MM.1S (cell line): ENCODE measurements at regions not wholly inside any gene's neighbourhood (a gene's known extent, or its start where the extent isn't known, plus 50 kb on each side); places are given as distances from the start of the nearest gene placed in this dataset.

Source experiments
- DNase-seq: peaks from one replicate; pipeline ENCODE4 v3.0.0-alpha.2; 2015
- H2AFZ ChIP-seq: fragments of 300-600 bp; sonication (generic); 2 replicates; pipeline ENCODE4 v1.6.0; 2016; ENCODE audit warnings: antibody characterized with exemption, low read length
- H3F3A ChIP-seq: fragments of 300-600 bp; sonication (generic); 2 replicates; pipeline ENCODE4 v1.6.1; 2016; ENCODE audit warnings: mild to moderate bottlenecking, antibody characterized with exemption, low read length, moderate library complexity, mixed read lengths; ENCODE audit not compliant: insufficient read depth
- H3K27ac ChIP-seq: fragments of 300-600 bp; sonication (generic); 2 replicates; pipeline ENCODE4 v1.5.1; 2016; ENCODE audit warnings: mild to moderate bottlenecking, low read length
- H3K27me3 ChIP-seq: fragments of 300-600 bp; sonication (generic); replicated peaks from 2 replicates; pipeline ENCODE4 v1.6.0; 2016; ENCODE audit warnings: low read length; ENCODE audit not compliant: insufficient read depth
- H3K36me3 ChIP-seq: fragments of 300-600 bp; sonication (generic); replicated peaks from 2 replicates; pipeline ENCODE4 v1.6.1; 2016; ENCODE audit warnings: mild to moderate bottlenecking, low read length, mixed read lengths; ENCODE audit not compliant: insufficient read depth
- H3K4me1 ChIP-seq: fragments of 300-600 bp; sonication (generic); 2 replicates; pipeline ENCODE4 v1.6.1; 2016; ENCODE audit warnings: low read length, mixed read lengths
- H3K4me2 ChIP-seq: fragments of 300-600 bp; sonication (generic); 2 replicates; pipeline ENCODE4 v1.6.0; 2016; ENCODE audit warnings: low read depth, low read length
- H3K4me3 ChIP-seq: fragments of 300-600 bp; sonication (generic); 2 replicates; pipeline ENCODE4 v1.5.1; 2016; ENCODE audit warnings: low read length, mixed read lengths
- H3K79me2 ChIP-seq: fragments of 300-600 bp; sonication (generic); 2 replicates; pipeline ENCODE4 v1.6.1; 2016; ENCODE audit warnings: mixed run types, low read length, mixed read lengths
- H3K9ac ChIP-seq: fragments of 300-600 bp; sonication (generic); 2 replicates; pipeline ENCODE4 v1.6.1; 2016; ENCODE audit warnings: low read length, mixed read lengths
- H3K9me2 ChIP-seq: fragments of 300-600 bp; sonication (generic); replicated peaks from 2 replicates; pipeline ENCODE4 v1.6.1; 2016; ENCODE audit warnings: mild to moderate bottlenecking, low read length, mixed read lengths; ENCODE audit not compliant: insufficient read depth
- H3K9me3 ChIP-seq: fragments of 300-600 bp; sonication (generic); replicated peaks from 2 replicates; pipeline ENCODE4 v1.6.1; 2016; ENCODE audit warnings: mild to moderate bottlenecking, low read length, mixed read lengths; ENCODE audit not compliant: insufficient read depth
- H4K20me1 ChIP-seq: fragments of 300-600 bp; sonication (generic); 2 replicates; pipeline ENCODE4 v1.6.1; 2016; ENCODE audit warnings: mild to moderate bottlenecking, low read length, moderate library complexity, mixed read lengths; ENCODE audit not compliant: insufficient read depth
- EZH2 ChIP-seq: fragments of 300-600 bp; sonication (generic); optimal IDR thresholded peaks from 2 replicates; pipeline ENCODE3; 2017; ENCODE audit warnings: low read depth, mild to moderate bottlenecking, antibody characterized with exemption, low read length, mixed read lengths
- EZH2phosphoT487 ChIP-seq: fragments of 300-600 bp; sonication (generic); IDR thresholded peaks from 2 replicates; pipeline ENCODE4 v1.6.1; 2018; ENCODE audit warnings: antibody characterized with exemption, low read length
- TF ChIP-seq, protein P1 (sequence below): fragments of 300-600 bp; sonication (generic); IDR thresholded peaks from 2 replicates; pipeline ENCODE4 v1.5.1; 2016; ENCODE audit warnings: antibody characterized with exemption, low read length, mixed read lengths

DNA sequence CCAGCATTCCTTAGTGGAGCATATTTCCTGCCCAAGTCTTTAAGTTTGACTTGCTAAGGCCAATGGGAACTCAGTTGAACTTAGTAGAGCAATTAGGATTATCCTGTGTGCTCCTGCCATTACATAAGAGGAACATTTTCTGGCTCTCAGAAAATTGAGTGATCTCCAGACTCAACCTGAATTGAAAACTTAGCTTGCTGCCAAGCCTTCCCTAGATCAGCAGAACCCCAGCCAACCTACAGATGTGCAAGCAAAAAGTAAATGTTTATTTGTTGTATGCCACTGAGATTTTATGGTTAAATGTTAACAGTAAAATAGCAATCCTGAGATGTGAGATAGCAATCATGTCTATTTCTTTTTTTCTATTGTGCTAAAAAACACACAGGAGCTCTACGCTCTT is 350.9 kb downstream of the OLFM4 start:
- no peaks in the 10 kb centered on the region for H3K9me2 ChIP-seq
- H3K4me2 ChIP-seq = no peak overlapping the region
- no peak overlapping the region for H3K4me3 ChIP-seq
- no peak overlapping the region for H3K9ac ChIP-seq
- no peak overlapping the region for H2AFZ ChIP-seq
- no peaks in the 10 kb centered on the region for H3K27me3 ChIP-seq
- H3K36me3 ChIP-seq = no peaks in the 10 kb centered on the region
- no peaks in the 10 kb centered on the region for H3F3A ChIP-seq
- no peak for DNase-seq
- no peaks in the 10 kb centered on the region for H3K4me1 ChIP-seq
- no peaks in the 10 kb centered on the region for H4K20me1 ChIP-seq
- no peaks in the 10 kb centered on the region for H3K9me3 ChIP-seq
- H3K27ac ChIP-seq = no peak overlapping the region
- TF ChIP-seq EZH2phosphoT487 = no peak
- TF ChIP-seq, protein P1, sequence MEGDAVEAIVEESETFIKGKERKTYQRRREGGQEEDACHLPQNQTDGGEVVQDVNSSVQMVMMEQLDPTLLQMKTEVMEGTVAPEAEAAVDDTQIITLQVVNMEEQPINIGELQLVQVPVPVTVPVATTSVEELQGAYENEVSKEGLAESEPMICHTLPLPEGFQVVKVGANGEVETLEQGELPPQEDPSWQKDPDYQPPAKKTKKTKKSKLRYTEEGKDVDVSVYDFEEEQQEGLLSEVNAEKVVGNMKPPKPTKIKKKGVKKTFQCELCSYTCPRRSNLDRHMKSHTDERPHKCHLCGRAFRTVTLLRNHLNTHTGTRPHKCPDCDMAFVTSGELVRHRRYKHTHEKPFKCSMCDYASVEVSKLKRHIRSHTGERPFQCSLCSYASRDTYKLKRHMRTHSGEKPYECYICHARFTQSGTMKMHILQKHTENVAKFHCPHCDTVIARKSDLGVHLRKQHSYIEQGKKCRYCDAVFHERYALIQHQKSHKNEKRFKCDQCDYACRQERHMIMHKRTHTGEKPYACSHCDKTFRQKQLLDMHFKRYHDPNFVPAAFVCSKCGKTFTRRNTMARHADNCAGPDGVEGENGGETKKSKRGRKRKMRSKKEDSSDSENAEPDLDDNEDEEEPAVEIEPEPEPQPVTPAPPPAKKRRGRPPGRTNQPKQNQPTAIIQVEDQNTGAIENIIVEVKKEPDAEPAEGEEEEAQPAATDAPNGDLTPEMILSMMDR = no peak
- no peak for TF ChIP-seq EZH2
- no peaks in the 10 kb centered on the region for H3K79me2 ChIP-seq

DNA sequence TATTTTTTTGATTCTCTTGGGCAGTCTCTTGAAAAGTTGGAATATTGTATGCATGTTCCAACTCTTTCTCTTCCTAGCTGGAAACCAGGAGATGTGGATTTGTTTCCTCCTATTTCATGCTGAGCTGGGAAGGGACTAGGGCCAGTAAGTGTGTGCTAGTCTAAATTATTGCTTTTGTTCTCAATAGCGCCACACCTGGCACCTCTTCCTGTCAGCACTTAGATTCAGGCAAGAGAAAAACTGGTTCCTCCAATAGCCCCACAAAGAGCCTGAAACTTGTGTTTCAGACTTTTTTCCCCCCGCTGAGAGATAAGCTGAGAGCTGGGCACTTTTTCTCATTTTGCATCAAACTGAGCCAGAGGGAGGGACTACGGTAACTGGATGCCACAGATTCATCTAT is 353.4 kb downstream of the OLFM4 start:
- Histone ChIP-seq H3K4me1 (no peaks in the 10 kb centered on the region), H4K20me1 (no peaks in the 10 kb centered on the region), H3K79me2 (no peaks in the 10 kb centered on the region), H3K27me3 (no peaks in the 10 kb centered on the region), H2AFZ (no peak overlapping the region), H3K9me2 (no peaks in the 10 kb centered on the region), H3K4me2 (no peak overlapping the region), H3K9me3 (no peaks in the 10 kb centered on the region), H3F3A (no peaks in the 10 kb centered on the region), H3K4me3 (no peak overlapping the region), H3K36me3 (no peaks in the 10 kb centered on the region), H3K27ac (no peak overlapping the region), H3K9ac (no peak overlapping the region)
- DNase-seq = no peak
- TF ChIP-seq, protein P1 = no peak
- TF ChIP-seq EZH2phosphoT487 (no peak), EZH2 (no peak)

DNA sequence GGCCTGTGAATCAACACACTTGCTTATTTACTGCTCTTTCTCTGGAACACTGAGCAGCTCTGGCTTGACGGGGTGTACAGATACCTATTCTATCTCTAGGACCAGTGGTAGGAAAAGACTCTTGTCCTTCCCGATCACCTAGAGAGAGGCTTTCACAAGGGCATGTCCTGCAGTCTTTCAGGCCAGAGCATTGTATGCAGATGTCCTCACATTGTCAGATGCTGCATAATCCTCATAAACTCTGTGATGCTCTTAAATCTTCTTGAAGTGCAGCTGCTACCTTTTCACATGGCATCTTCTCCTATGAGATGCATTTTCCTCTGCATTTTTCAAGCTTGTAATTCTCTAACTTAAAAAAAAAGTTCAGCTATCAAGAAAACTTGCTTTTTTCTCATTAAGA is 369.4 kb downstream of the OLFM4 start:
- H3K4me3 ChIP-seq = no peak overlapping the region
- H3K79me2 ChIP-seq = no peaks in the 10 kb centered on the region
- no peak for DNase-seq
- H2AFZ ChIP-seq = no peak overlapping the region
- TF ChIP-seq EZH2phosphoT487 (no peak), EZH2 (no peak)
- TF ChIP-seq, protein P1 = no peak
- H3K4me2 ChIP-seq = no peak overlapping the region
- no peaks in the 10 kb centered on the region for H3K36me3 ChIP-seq
- H3K4me1 ChIP-seq = no peaks in the 10 kb centered on the region
- H3K9me2 ChIP-seq = no peaks in the 10 kb centered on the region
- no peak overlapping the region for H3K27ac ChIP-seq
- H3K27me3 ChIP-seq = no peaks in the 10 kb centered on the region
- no peaks in the 10 kb centered on the region for H3F3A ChIP-seq
- H3K9ac ChIP-seq = no peak overlapping the region
- no peaks in the 10 kb centered on the region for H3K9me3 ChIP-seq
- H4K20me1 ChIP-seq = no peaks in the 10 kb centered on the region
